ENCODE measurements at regions not wholly inside any gene's neighbourhood (a gene's known extent, or its start where the extent isn't known, plus 50 kb on each side); places are given as distances from the start of the nearest gene placed in this dataset.

- TF ChIP-seq CTCF (IDR thresholded peaks at IDR 0.05), result no peak
- ATAC-seq (no peak), DNase-seq (no peak)
- H3K27ac ChIP-seq (ENCODE audit: low read length), result no peak overlapping the region
- no peaks in the 10 kb centered on the region for H3K4me1 Mint-ChIP-seq
- H3K27me3 Mint-ChIP-seq (ENCODE audit: low read depth in 2 of 2), result peaks cover 5 to 15% of the 10 kb centered on the region in 2 donors
- peaks cover 4 to 15% of the 10 kb centered on the region in 2 donors for H3K9me3 Mint-ChIP-seq
- H3K27me3 ChIP-seq (ENCODE audit: control insufficient read depth, insufficient read depth, low read length), result no peaks in the 10 kb centered on the region
- intact Hi-C loops (cut with micrococcal nuclease), result no loop called here
- H3K4me1 ChIP-seq (ENCODE audit: control insufficient read depth, insufficient read depth, low read length), result no peaks in the 10 kb centered on the region
- H3K27ac Mint-ChIP-seq, result no peak overlapping the region
- peaks cover 3% of the 10 kb centered on the region for H3K36me3 Mint-ChIP-seq
- peaks cover 16% of the 10 kb centered on the region for H3K9me3 ChIP-seq (ENCODE audit: control insufficient read depth, insufficient read depth, low read length)
- H3K4me3 ChIP-seq (ENCODE audit: low read length), result no peak overlapping the region
- no peak overlapping the region for H3K4me3 Mint-ChIP-seq
- no peaks in the 10 kb centered on the region for H3K36me3 ChIP-seq (ENCODE audit: control insufficient read depth, insufficient read depth, low read length)
- WGBS (ENCODE audit: insufficient coverage), result 70% methylated on average over 3 of the region's 3 CpGs
Observed at GRCh38 chr3:53978386-53978785, 86.7 kb upstream of the SELENOK start.

- peaks cover 9 to 18% of the 10 kb centered on the region in 2 donors for H3K9me3 Mint-ChIP-seq
- peaks cover 20% of the 10 kb centered on the region for H3K9me3 ChIP-seq (ENCODE audit: control insufficient read depth, insufficient read depth, low read length)
- H3K36me3 Mint-ChIP-seq, result no peaks in the 10 kb centered on the region
- no peak for ATAC-seq
- WGBS (ENCODE audit: insufficient coverage), result no CpG with 5 or more reads among the region's 2 CpGs
- H3K27ac Mint-ChIP-seq, result no peak overlapping the region
- no peaks in the 10 kb centered on the region for H3K27me3 ChIP-seq (ENCODE audit: control insufficient read depth, insufficient read depth, low read length)
- TF ChIP-seq CTCF (IDR thresholded peaks at IDR 0.05), result no peak
- H3K36me3 ChIP-seq (ENCODE audit: control insufficient read depth, insufficient read depth, low read length), result no peaks in the 10 kb centered on the region
- H3K4me1 Mint-ChIP-seq, result no peaks in the 10 kb centered on the region
- H3K4me3 ChIP-seq (ENCODE audit: low read length), result no peak overlapping the region
- intact Hi-C loops (cut with micrococcal nuclease), result no loop called here
- peaks cover 5 to 15% of the 10 kb centered on the region in 2 donors for H3K27me3 Mint-ChIP-seq (ENCODE audit: low read depth in 2 of 2)
- H3K27ac ChIP-seq (ENCODE audit: low read length), result no peak overlapping the region
- no peaks in the 10 kb centered on the region for H3K4me1 ChIP-seq (ENCODE audit: control insufficient read depth, insufficient read depth, low read length)
- no peak overlapping the region for H3K4me3 Mint-ChIP-seq
- no peak for DNase-seq
Observed at GRCh38 chr3:53975382-53975781, 83.7 kb upstream of the SELENOK start.

GRCh38 chr3:53974324-53974723 is 82.7 kb upstream of the SELENOK start:
- H3K9me3 Mint-ChIP-seq, result peaks cover 9 to 15% of the 10 kb centered on the region in 2 donors

More at GRCh38 chr3:53974324-53974723, 82.7 kb upstream of the SELENOK start:
- H3K27me3 Mint-ChIP-seq (ENCODE audit: low read depth in 2 of 2), result peaks cover 0 to 8% of the 10 kb centered on the region in 2 donors
- no peak for ATAC-seq
- H3K4me3 Mint-ChIP-seq, result no peak overlapping the region
- no peak overlapping the region for H3K4me3 ChIP-seq (ENCODE audit: low read length)
- no peak for TF ChIP-seq CTCF (IDR thresholded peaks at IDR 0.05)
- no peaks in the 10 kb centered on the region for H3K4me1 ChIP-seq (ENCODE audit: control insufficient read depth, insufficient read depth, low read length)
- H3K36me3 Mint-ChIP-seq, result no peaks in the 10 kb centered on the region
- WGBS (ENCODE audit: insufficient coverage), result 46% methylated on average over 2 of the region's 2 CpGs
- H3K9me3 ChIP-seq (ENCODE audit: control insufficient read depth, insufficient read depth, low read length), result peaks cover 20% of the 10 kb centered on the region
- no peak overlapping the region for H3K27ac Mint-ChIP-seq
- H3K27me3 ChIP-seq (ENCODE audit: control insufficient read depth, insufficient read depth, low read length), result no peaks in the 10 kb centered on the region
- no peaks in the 10 kb centered on the region for H3K4me1 Mint-ChIP-seq
- intact Hi-C loops (cut with micrococcal nuclease), result no loop called here
- no peak overlapping the region for H3K27ac ChIP-seq (ENCODE audit: low read length)
- DNase-seq, result no peak
- H3K36me3 ChIP-seq (ENCODE audit: control insufficient read depth, insufficient read depth, low read length), result no peaks in the 10 kb centered on the region

All from natural killer cell (primary cell).